ENCODE measurements at regions not wholly inside any gene's neighbourhood (a gene's known extent, or its start where the extent isn't known, plus 50 kb on each side); places are given as distances from the start of the nearest gene placed in this dataset.

GRCh38 chr3:144200466-144200865 lies 228.8 kb downstream of the DIPK2A start:
- BruUV-seq (replicated peaks), result no TSS peak
- TF ChIP-seq CTCF (conservative IDR thresholded peaks at IDR 0.05) (no peak), EZH2 (IDR thresholded peaks at IDR 0.05; ENCODE audit: low read depth) (no peak)
- H3K4me3 ChIP-seq, result no peak overlapping the region
- H3K27ac ChIP-seq, result no peak overlapping the region
- ChIA-PET POLR2A (ENCODE audit: unreplicated experiment) (no interaction called here), CTCF (no interaction called here)
- H4K20me1 ChIP-seq (ENCODE audit: insufficient read depth), result no peaks in the 10 kb centered on the region
- no peaks in the 10 kb centered on the region for H3F3A ChIP-seq (ENCODE audit: insufficient read depth, low read depth)
- H3K79me2 ChIP-seq (ENCODE audit: low read depth), result no peaks in the 10 kb centered on the region
- DNase-seq, result no peak
- intact Hi-C loops (cut with micrococcal nuclease; ENCODE audit: unreplicated experiment), result no loop called here
- no peak overlapping the region for H3K4me2 ChIP-seq
- H3K4me1 ChIP-seq (replicated peaks; ENCODE audit: insufficient read depth), result no peaks in the 10 kb centered on the region
- H3K9me3 ChIP-seq (ENCODE audit: insufficient read depth, low read depth), result no peaks in the 10 kb centered on the region
- no peak overlapping the region for H2AFZ ChIP-seq
- H3K9me2 ChIP-seq (ENCODE audit: insufficient read depth), result no peaks in the 10 kb centered on the region
- no peaks in the 10 kb centered on the region for H3K27me3 ChIP-seq (ENCODE audit: insufficient read depth, low read depth)
- H3K36me3 ChIP-seq (ENCODE audit: low read depth), result no peaks in the 10 kb centered on the region

- no TSS peak for BruUV-seq (replicated peaks)
- Histone ChIP-seq H3K4me2 (no peak overlapping the region), H3F3A (ENCODE audit: insufficient read depth, low read depth) (no peaks in the 10 kb centered on the region), H3K27me3 (ENCODE audit: insufficient read depth, low read depth) (no peaks in the 10 kb centered on the region), H3K4me3 (no peak overlapping the region), H3K4me1 (replicated peaks; ENCODE audit: insufficient read depth) (no peaks in the 10 kb centered on the region), H3K27ac (no peak overlapping the region), H3K79me2 (ENCODE audit: low read depth) (no peaks in the 10 kb centered on the region), H3K36me3 (ENCODE audit: low read depth) (no peaks in the 10 kb centered on the region), H4K20me1 (ENCODE audit: insufficient read depth) (no peaks in the 10 kb centered on the region), H3K9me2 (ENCODE audit: insufficient read depth) (no peaks in the 10 kb centered on the region), H3K9me3 (ENCODE audit: insufficient read depth, low read depth) (no peaks in the 10 kb centered on the region), H2AFZ (no peak overlapping the region)
- intact Hi-C loops (cut with micrococcal nuclease; ENCODE audit: unreplicated experiment), result no loop called here
- ChIA-PET POLR2A (ENCODE audit: unreplicated experiment) (no interaction called here), CTCF (no interaction called here)
- no peak for TF ChIP-seq CTCF (conservative IDR thresholded peaks at IDR 0.05)
- no peak for TF ChIP-seq EZH2 (IDR thresholded peaks at IDR 0.05; ENCODE audit: low read depth)
- DNase-seq, result no peak
Observed at GRCh38 chr3:144221761-144222160, 250.1 kb downstream of the DIPK2A start.

GRCh38 chr3:144229330-144229729 lies 257.7 kb downstream of the DIPK2A start:
- H3K4me3 ChIP-seq, result no peak overlapping the region
- CTCF ChIA-PET, result no interaction called here
- POLR2A ChIA-PET (ENCODE audit: unreplicated experiment), result no interaction called here
- H3K27me3 ChIP-seq (ENCODE audit: insufficient read depth, low read depth), result no peaks in the 10 kb centered on the region
- intact Hi-C loops (cut with micrococcal nuclease; ENCODE audit: unreplicated experiment), result no loop called here
- no TSS peak for BruUV-seq (replicated peaks)
- no peaks in the 10 kb centered on the region for H3F3A ChIP-seq (ENCODE audit: insufficient read depth, low read depth)
- H3K9me3 ChIP-seq (ENCODE audit: insufficient read depth, low read depth), result no peaks in the 10 kb centered on the region
- H3K4me2 ChIP-seq, result no peak overlapping the region
- peak in 1 of 2 experiments; percentile 15 for DNase-seq
- no peaks in the 10 kb centered on the region for H4K20me1 ChIP-seq (ENCODE audit: insufficient read depth)
- H3K9me2 ChIP-seq (ENCODE audit: insufficient read depth), result no peaks in the 10 kb centered on the region; the same call in 1 of the 2 replicates
- no peaks in the 10 kb centered on the region for H3K79me2 ChIP-seq (ENCODE audit: low read depth)
- no peak overlapping the region for H2AFZ ChIP-seq
- H3K36me3 ChIP-seq (ENCODE audit: low read depth), result no peaks in the 10 kb centered on the region
- H3K27ac ChIP-seq, result no peak overlapping the region
- TF ChIP-seq CTCF (conservative IDR thresholded peaks at IDR 0.05) (no peak), EZH2 (IDR thresholded peaks at IDR 0.05; ENCODE audit: low read depth) (no peak)
- H3K4me1 ChIP-seq (replicated peaks; ENCODE audit: insufficient read depth), result 0 out of 2 replicates have a peak, but pooled peaks cover 4% of the 10 kb centered on the region

Data from PC-9 (cell line).